Myocyte (in vitro differentiated cells): ENCODE measurements at regions not wholly inside any gene's neighbourhood (a gene's known extent, or its start where the extent isn't known, plus 50 kb on each side); places are given as distances from the start of the nearest gene placed in this dataset.
"Not testable (repeated sequence)": the region's sequence is repeated elsewhere in the genome, so short reads cannot be mapped to it uniquely, and the experiment has no call there.

ENCODE experiments used
- DNase-seq: peaks from one replicate; pipeline ENCODE4 v3.0.0-alpha.2; 2012; ENCODE audit warnings: low read depth

DNA sequence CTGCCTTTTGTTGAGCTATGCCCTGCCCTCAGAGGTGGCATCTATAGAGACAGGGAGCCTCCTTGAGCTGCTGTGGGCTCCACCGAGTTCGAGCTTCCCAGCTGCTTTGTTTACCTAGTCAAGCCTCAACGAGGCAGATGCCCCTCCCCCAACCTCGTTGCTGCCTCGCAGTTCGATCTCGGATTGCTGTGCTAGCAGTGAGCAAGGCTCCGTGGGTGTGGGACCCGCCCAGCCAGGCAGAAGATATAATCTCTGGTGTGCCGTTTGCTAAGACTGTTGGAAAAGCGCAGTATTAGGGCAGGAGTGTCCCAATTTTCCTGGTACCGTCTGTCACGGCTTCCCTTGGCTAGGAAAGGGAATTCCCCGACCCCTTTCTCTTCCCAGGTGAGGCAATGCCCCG, 88.4 kb upstream of the CDK6 start:
- no peak for DNase-seq

GRCh38 chr7:92917230-92917629, 80.9 kb upstream of the CDK6 start:
- no peak for DNase-seq

- DNase-seq, result peak; percentile 57
These were observed 80.4 kb upstream of the CDK6 start for GRCh38 chr7:92916770-92917224.

DNA sequence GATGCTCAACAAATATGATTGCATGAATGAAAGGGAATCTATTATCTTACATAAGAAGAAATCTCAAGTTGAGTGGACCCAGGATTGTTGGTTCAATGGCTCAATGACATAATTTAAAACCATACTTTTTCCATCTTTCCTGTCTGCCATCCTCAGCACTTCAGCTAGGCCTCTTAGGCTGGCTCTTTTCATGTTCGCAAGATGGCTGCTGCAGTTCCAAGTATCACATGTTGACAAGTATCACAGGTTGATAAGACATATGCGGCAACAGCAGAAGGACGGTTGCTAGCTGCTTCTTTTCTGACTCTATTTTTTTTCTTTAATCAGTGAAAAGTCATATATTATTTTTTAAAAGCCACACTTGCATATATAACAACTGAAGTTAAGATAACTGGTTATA, 79.0 kb upstream of the CDK6 start:
- DNase-seq, result no peak

DNA sequence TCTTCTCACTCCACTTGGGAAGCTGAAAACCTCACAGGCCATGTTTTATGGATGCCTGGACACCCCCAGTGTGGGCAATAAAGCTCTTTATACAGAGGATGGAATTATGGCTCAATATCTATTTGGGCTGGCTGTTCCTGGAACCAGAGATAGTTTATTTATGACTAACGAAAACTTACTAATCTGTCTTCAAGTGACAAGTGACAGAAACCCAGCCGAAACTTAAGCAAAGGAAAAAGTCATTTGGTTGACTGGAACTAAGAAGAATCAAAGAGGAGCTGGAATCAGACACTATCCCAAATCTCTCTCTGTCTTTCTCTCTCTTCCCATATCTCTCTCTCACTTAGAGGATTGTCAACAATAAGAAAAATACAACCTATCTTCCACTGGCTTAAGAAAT, 78.3 kb upstream of the CDK6 start:
- no peak for DNase-seq

DNA sequence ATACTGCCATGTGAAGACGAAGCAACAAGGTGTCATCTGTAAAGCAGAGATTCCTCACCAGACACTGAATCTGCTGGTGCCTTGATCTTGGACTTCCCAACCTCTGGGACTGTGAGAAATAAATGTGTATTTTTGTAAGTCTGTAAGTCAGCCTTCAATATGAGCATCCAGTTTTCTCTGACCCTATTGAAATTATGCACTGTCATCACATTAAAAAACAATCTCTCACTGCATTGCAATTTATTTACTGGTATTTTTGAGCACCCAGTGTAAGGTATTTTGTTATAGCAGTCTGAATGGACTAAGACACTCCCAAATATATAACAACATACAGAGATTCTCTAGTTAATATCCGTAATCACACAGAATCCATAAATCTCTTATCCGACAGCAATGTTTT, 77.5 kb upstream of the CDK6 start:
- DNase-seq, result no peak

- no peak for DNase-seq
These were observed 74.6 kb upstream of the CDK6 start for GRCh38 chr7:92910976-92911375.

DNA sequence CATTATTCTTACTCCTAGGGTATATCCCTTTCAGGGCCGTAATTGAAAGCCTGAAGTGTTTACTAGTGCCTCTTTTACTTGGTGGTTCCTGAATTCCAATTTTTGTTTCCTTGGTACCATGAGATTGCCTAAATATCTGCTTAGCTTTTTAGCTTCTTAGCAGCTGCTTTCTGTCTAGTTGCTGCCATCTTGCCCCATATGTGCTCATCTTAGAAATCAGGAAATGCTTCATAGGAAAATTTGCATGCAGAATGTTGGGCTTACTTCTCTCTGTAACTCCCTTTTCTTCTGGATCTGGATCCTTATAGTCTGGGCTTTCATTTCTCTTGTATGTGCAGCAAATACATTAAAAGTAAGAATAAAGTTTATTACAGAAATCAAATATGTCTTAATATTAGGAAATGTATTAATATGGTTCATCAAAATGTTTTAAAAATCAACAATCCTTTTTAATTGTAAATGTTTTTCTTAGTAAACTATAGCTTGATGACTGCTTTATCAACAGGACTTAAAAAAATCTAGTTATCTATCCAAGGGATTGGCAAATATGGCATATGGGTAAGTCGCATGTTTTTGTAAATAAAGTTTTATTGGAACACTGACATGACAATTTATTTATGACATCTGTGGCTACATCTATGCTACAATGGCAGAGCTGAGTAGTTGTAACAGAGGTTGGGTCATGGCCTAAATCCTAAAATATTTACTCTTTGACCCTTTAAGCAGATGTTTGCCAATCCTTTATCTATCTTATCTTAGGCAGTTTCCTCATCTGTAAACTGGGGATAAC, 73.5 kb upstream of the CDK6 start:
- no peak for DNase-seq

DNA sequence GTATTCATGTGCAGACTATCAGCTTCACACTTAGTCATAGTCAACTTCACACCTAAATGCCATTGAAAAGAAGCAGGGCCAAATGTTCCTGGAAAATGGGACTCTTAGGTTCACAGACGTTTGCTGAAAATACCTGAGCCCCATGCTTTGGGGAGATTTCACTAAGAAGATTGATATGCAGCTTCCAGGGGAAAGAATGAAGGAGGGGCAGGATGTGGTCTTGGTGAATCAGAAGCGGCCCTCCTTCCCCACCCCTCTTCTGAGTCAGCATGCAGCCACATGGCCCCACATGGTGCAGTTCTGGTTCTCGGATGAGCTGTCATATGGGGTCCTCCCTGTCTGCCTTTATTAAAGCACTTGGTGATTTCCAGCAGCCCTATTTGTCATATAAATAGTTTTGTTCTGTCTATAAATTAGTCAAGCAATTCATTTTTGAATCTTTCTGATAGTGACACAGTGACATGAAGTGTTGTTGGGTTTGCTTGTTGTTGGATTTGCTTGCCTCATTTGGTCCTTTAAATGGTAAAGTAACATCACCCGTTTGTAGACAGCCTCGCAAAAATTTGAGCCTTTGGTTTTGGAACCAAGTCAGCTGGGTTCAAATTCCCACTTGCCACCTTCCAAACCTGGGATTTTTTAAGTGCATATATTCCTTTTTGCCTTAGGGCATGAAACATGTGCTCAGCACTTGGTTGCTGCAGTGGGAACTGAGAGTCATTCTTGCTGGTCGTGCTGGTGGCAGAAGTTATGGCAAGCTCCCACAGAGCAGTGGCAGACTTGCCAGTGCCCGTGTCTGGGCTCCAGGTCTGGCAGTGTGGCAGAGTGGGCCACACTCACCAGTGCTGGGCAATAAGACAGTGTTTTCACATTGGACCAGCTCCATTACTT, 68.1 kb upstream of the CDK6 start:
- peak; percentile 90 for DNase-seq

DNA sequence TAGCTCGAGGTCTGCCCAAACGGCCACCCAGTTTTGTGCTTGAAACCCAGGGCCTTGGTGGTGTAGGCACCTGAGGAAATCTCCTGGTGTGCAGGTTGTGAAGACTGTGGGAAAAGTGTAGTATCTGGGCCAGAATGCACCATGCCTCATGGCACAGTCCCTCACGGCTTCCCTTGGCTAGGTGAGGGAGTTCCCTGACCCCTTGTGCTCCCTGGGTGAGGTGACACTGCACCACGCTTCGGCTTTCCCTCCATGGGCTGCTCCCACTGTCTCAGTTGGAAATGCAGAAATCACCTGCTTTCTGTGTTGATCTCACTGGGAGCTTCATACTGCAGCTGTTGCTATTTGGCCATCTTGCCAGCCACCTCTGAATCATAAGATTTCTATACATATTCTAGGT, 62.4 kb upstream of the CDK6 start:
- peak; percentile 21 for DNase-seq

DNA sequence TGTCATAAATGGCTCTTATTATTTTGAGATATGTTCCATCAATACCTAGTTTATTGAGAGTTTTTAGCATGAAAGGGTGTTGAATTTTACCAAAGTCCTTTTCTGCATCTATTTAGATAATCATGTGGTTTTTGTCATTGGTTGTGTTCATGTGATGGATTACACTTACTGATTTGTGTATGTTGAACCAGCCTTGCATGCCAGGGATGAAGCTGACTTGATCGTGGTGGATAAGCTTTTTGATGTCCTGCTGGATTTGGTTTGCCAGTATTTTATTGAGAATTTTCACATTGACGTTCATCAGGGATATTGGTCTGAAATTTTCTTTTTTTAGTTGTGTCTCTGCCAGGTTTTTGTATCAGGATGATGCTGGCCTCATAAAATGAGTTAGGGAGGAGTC, 58.5 kb upstream of the CDK6 start:
- DNase-seq, result not testable (repeated sequence)

DNA sequence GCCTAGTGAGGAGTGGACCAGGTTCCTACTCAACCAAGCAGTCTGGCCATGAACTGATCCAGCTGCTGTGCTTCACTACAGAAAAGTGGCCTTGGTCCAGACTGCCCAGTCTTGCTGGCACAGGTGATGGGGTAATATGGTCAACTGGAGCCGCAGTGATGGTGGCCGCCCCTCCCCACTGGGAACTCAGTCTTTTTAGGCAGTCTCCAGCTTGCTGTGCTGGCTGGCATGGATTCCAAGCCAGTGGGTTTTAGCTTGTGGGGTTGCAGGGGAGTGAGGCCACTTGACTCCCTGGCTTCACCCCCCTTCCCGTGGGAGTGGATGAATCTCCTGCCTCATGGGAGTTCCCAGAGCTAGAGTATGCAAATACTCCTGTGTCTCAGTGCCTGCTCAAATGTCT, 52.7 kb upstream of the CDK6 start:
- no peak for DNase-seq
